ENCODE measurements at regions not wholly inside any gene's neighbourhood (a gene's known extent, or its start where the extent isn't known, plus 50 kb on each side); places are given as distances from the start of the nearest gene placed in this dataset.
"Not testable (repeated sequence)": the region's sequence is repeated elsewhere in the genome, so short reads cannot be mapped to it uniquely, and the experiment has no call there.

- H3K9ac ChIP-seq (ENCODE audit: insufficient read depth, low read length, poor library complexity, severe bottlenecking), result no peak overlapping the region
- Mint-ChIP-seq H3K27ac (no peak overlapping the region), H3K36me3 (no peaks in the 10 kb centered on the region), H3K4me3 (no peak overlapping the region), H3K9me3 (peaks cover 0 to 4% (median 0%) of the 10 kb centered on the region in 7 donors), H3K27me3 (ENCODE audit: low read depth in 3 of 3) (no peaks in the 10 kb centered on the region), H3K4me1 (peaks cover 5% of the 10 kb centered on the region)
- no peak for DNase-seq
- no peaks in the 10 kb centered on the region for H3K9me3 ChIP-seq (replicated peaks in 1 of 2; ENCODE audit: control insufficient read depth in 1 of 2, insufficient read depth in 1 of 2, low read length in 2 of 2)
- TF ChIP-seq CTCF (IDR thresholded peaks at IDR 0.05), result no peak
- H3K4me1 ChIP-seq (ENCODE audit: control insufficient read depth in 1 of 2, insufficient read depth in 2 of 2, low read length in 2 of 2), result no peaks in the 10 kb centered on the region
- no peaks in the 10 kb centered on the region for H3K79me2 ChIP-seq (ENCODE audit: insufficient read depth, low read length)
- H2AFZ ChIP-seq (ENCODE audit: insufficient read depth, low read depth, low read length, poor library complexity, severe bottlenecking), result no peak overlapping the region
- no peak overlapping the region for H3K4me3 ChIP-seq (replicated peaks in 1 of 3; ENCODE audit: low read depth in 2 of 3, low read length in 3 of 3)
- no peak overlapping the region for H3K4me2 ChIP-seq (replicated peaks; ENCODE audit: extremely low read depth, low read length, poor library complexity, severe bottlenecking)
- WGBS (ENCODE audit: insufficient coverage), result no CpG with 5 or more reads among the region's 2 CpGs
- no peaks in the 10 kb centered on the region for H3K36me3 ChIP-seq (replicated peaks in 1 of 2; ENCODE audit: control insufficient read depth in 1 of 2, insufficient read depth in 2 of 2, low read length in 2 of 2)
- intact Hi-C loops (cut with micrococcal nuclease), result no loop called here
- H4K20me1 ChIP-seq (ENCODE audit: insufficient read depth, low read length), result no peaks in the 10 kb centered on the region
- H3K27me3 ChIP-seq (ENCODE audit: control insufficient read depth in 2 of 2, insufficient read depth in 2 of 2, low read length in 2 of 2), result no peaks in the 10 kb centered on the region
- H3K27ac ChIP-seq (ENCODE audit: low read depth in 1 of 2, low read length in 2 of 2), result no peak overlapping the region
Measured at GRCh38 chr16:72590151-72590937, 418.4 kb upstream of the PMFBP1 start.

GRCh38 chr16:72588551-72588950 lies 416.6 kb upstream of the PMFBP1 start:
- no peak for DNase-seq
- no peaks in the 10 kb centered on the region for H3K9me3 ChIP-seq (replicated peaks in 1 of 2; ENCODE audit: control insufficient read depth in 1 of 2, insufficient read depth in 1 of 2, low read length in 2 of 2)
- intact Hi-C loops (cut with micrococcal nuclease), result no loop called here
- no peaks in the 10 kb centered on the region for H3K4me1 ChIP-seq (ENCODE audit: control insufficient read depth in 1 of 2, insufficient read depth in 2 of 2, low read length in 2 of 2)
- no peak overlapping the region for H3K27ac ChIP-seq (ENCODE audit: low read depth in 1 of 2, low read length in 2 of 2)
- H3K4me2 ChIP-seq (replicated peaks; ENCODE audit: extremely low read depth, low read length, poor library complexity, severe bottlenecking), result no peak overlapping the region
- no peak overlapping the region for H3K4me3 Mint-ChIP-seq
- H3K36me3 ChIP-seq (replicated peaks in 1 of 2; ENCODE audit: control insufficient read depth in 1 of 2, insufficient read depth in 2 of 2, low read length in 2 of 2), result no peaks in the 10 kb centered on the region
- peaks cover 5% of the 10 kb centered on the region for H3K4me1 Mint-ChIP-seq
- peaks cover 0 to 5% (median 0%) of the 10 kb centered on the region in 7 donors for H3K9me3 Mint-ChIP-seq
- no peaks in the 10 kb centered on the region for H3K79me2 ChIP-seq (ENCODE audit: insufficient read depth, low read length)
- no peak for TF ChIP-seq CTCF (IDR thresholded peaks at IDR 0.05)
- no peak overlapping the region for H3K4me3 ChIP-seq (replicated peaks in 1 of 3; ENCODE audit: low read depth in 2 of 3, low read length in 3 of 3)
- no CpG with 5 or more reads among the region's 2 CpGs for WGBS (ENCODE audit: insufficient coverage)
- peak overlapping the region in 1 of 7 donors; percentile 55 for H3K27ac Mint-ChIP-seq
- no peaks in the 10 kb centered on the region for H3K27me3 ChIP-seq (ENCODE audit: control insufficient read depth in 2 of 2, insufficient read depth in 2 of 2, low read length in 2 of 2)
- no peak overlapping the region for H3K9ac ChIP-seq (ENCODE audit: insufficient read depth, low read length, poor library complexity, severe bottlenecking)
- H3K27me3 Mint-ChIP-seq (ENCODE audit: low read depth in 3 of 3), result no peaks in the 10 kb centered on the region
- no peaks in the 10 kb centered on the region for H3K36me3 Mint-ChIP-seq
- no peaks in the 10 kb centered on the region for H4K20me1 ChIP-seq (ENCODE audit: insufficient read depth, low read length)
- H2AFZ ChIP-seq (ENCODE audit: insufficient read depth, low read depth, low read length, poor library complexity, severe bottlenecking), result no peak overlapping the region

- H3K9me3 Mint-ChIP-seq, result peaks cover 8 to 22% (median 17%) of the 10 kb centered on the region in 7 donors
- H3K36me3 Mint-ChIP-seq; H3K4me2 ChIP-seq (replicated peaks; ENCODE audit: extremely low read depth, low read length, poor library complexity, severe bottlenecking); H3K27me3 Mint-ChIP-seq (ENCODE audit: low read depth in 3 of 3); H3K4me1 Mint-ChIP-seq; H3K27ac ChIP-seq (ENCODE audit: low read depth in 1 of 2, low read length in 2 of 2); DNase-seq; H4K20me1 ChIP-seq (ENCODE audit: insufficient read depth, low read length); H3K9me3 ChIP-seq (replicated peaks in 1 of 2; ENCODE audit: control insufficient read depth in 1 of 2, insufficient read depth in 1 of 2, low read length in 2 of 2); H3K27me3 ChIP-seq (ENCODE audit: control insufficient read depth in 2 of 2, insufficient read depth in 2 of 2, low read length in 2 of 2); H3K79me2 ChIP-seq (ENCODE audit: insufficient read depth, low read length); H3K27ac Mint-ChIP-seq; H3K4me3 ChIP-seq (replicated peaks in 1 of 3; ENCODE audit: low read depth in 2 of 3, low read length in 3 of 3); H3K9ac ChIP-seq (ENCODE audit: insufficient read depth, low read length, poor library complexity, severe bottlenecking); H3K36me3 ChIP-seq (replicated peaks in 1 of 2; ENCODE audit: control insufficient read depth in 1 of 2, insufficient read depth in 2 of 2, low read length in 2 of 2); H3K4me3 Mint-ChIP-seq; H3K4me1 ChIP-seq (ENCODE audit: control insufficient read depth in 1 of 2, insufficient read depth in 2 of 2, low read length in 2 of 2); intact Hi-C loops (cut with micrococcal nuclease); H2AFZ ChIP-seq (ENCODE audit: insufficient read depth, low read depth, low read length, poor library complexity, severe bottlenecking): not testable (repeated sequence)
- 94% methylated on average over 3 of the region's 9 CpGs for WGBS (ENCODE audit: insufficient coverage)
Measured at GRCh38 chr16:72578061-72578460, 406.1 kb upstream of the PMFBP1 start.
